Suprapubic skin (tissue), 4 donors: ENCODE measurements at regions not wholly inside any gene's neighbourhood (a gene's known extent, or its start where the extent isn't known, plus 50 kb on each side); places are given as distances from the start of the nearest gene placed in this dataset.

Source experiments
- DNase-seq, 2 donors: peaks; one replicate each; pipeline ENCODE4 v3.0.0-alpha.2; 2019; ENCODE audit warnings: low spot score in 2 of 2
- H3K27ac ChIP-seq: fragments of 200-600 bp; sonication (generic); one replicate; pipeline ENCODE4 v1.5.1; 2019
- H3K27me3 ChIP-seq: fragments of 200-600 bp; sonication (generic); one replicate; pipeline ENCODE4 v1.5.1; 2019
- H3K36me3 ChIP-seq: fragments of 200-600 bp; sonication (generic); one replicate; pipeline ENCODE4 v1.5.1; 2019
- H3K4me1 ChIP-seq: fragments of 200-600 bp; sonication (generic); one replicate; pipeline ENCODE4 v1.5.1; 2019
- H3K4me3 ChIP-seq: fragments of 200-600 bp; sonication (generic); one replicate; pipeline ENCODE4 v1.5.1; 2019; ENCODE audit warnings: mild to moderate bottlenecking
- H3K9me3 ChIP-seq: fragments of 200-600 bp; sonication (generic); one replicate; pipeline ENCODE4 v1.5.1; 2019
- EP300 ChIP-seq: sonication (generic); formaldehyde crosslinking; IDR thresholded peaks from one replicate; pipeline ENCODE4 v1.6.1; 2017; ENCODE audit warnings: antibody characterized with exemption
- POLR2A ChIP-seq, 2 donors: fragments of 450-650 bp; IDR thresholded peaks; one replicate each; pipeline ENCODE4 v1.6.1; 2017; ENCODE audit warnings: antibody characterized with exemption in 2 of 2, mild to moderate bottlenecking in 2 of 2, moderate library complexity in 2 of 2
- POLR2AphosphoS5 ChIP-seq, 3 donors: sonication (generic); formaldehyde crosslinking; IDR thresholded peaks; one replicate each; pipeline ENCODE4 v1.6.1; 2017; ENCODE audit warnings: antibody characterized with exemption in 3 of 3
- WGBS: methylation state at CpG from one replicate; pipeline ENCODE4 v1.1.5; 2018; 5-methylcytosine and 5-hydroxymethylcytosine counted together
- TF ChIP-seq, protein P1 (sequence below), 2 donors: fragments of 200-600 bp in 1 of 2; fragments of 450-650 bp in 1 of 2; sonication (generic) in 1 of 2; IDR thresholded peaks; one replicate each; pipeline ENCODE4 v1.5.1; 2016 to 2019; ENCODE audit warnings: antibody characterized with exemption in 2 of 2, mild to moderate bottlenecking in 1 of 2, moderate library complexity in 1 of 2

DNA sequence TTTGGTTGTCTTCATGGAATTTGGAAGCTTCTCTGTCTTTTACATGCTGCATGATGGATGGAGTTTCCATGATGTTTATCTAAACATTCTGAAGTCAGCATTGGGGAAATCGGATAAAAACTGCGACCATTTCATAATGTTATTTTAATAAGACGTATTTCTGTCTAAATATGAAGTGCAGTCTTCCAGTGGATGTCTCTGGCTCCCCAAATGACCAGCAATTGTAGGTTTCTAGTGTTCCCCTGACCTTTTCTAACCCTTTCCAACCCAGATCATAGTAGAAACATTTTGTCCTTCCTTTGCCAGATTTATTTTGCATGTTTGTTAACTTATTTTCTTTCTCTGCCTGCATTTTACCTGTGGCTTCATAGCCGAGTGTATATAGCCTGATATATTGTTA, 559.3 kb downstream of the ADCYAP1 start:
- Histone ChIP-seq H3K27me3 (no peaks in the 10 kb centered on the region), H3K36me3 (no peaks in the 10 kb centered on the region), H3K4me3 (no peak overlapping the region), H3K4me1 (no peaks in the 10 kb centered on the region), H3K27ac (no peak overlapping the region), H3K9me3 (peaks cover 5% of the 10 kb centered on the region)
- WGBS = 74% methylated on average over 4 of the region's 4 CpGs
- no peak for TF ChIP-seq POLR2AphosphoS5 (IDR thresholded peaks at IDR 0.05)
- no peak for TF ChIP-seq POLR2A (IDR thresholded peaks at IDR 0.05)
- TF ChIP-seq, protein P1, sequence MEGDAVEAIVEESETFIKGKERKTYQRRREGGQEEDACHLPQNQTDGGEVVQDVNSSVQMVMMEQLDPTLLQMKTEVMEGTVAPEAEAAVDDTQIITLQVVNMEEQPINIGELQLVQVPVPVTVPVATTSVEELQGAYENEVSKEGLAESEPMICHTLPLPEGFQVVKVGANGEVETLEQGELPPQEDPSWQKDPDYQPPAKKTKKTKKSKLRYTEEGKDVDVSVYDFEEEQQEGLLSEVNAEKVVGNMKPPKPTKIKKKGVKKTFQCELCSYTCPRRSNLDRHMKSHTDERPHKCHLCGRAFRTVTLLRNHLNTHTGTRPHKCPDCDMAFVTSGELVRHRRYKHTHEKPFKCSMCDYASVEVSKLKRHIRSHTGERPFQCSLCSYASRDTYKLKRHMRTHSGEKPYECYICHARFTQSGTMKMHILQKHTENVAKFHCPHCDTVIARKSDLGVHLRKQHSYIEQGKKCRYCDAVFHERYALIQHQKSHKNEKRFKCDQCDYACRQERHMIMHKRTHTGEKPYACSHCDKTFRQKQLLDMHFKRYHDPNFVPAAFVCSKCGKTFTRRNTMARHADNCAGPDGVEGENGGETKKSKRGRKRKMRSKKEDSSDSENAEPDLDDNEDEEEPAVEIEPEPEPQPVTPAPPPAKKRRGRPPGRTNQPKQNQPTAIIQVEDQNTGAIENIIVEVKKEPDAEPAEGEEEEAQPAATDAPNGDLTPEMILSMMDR (IDR thresholded peaks at IDR 0.05) = no peak
- no peak for TF ChIP-seq EP300
- DNase-seq = no peak

DNA sequence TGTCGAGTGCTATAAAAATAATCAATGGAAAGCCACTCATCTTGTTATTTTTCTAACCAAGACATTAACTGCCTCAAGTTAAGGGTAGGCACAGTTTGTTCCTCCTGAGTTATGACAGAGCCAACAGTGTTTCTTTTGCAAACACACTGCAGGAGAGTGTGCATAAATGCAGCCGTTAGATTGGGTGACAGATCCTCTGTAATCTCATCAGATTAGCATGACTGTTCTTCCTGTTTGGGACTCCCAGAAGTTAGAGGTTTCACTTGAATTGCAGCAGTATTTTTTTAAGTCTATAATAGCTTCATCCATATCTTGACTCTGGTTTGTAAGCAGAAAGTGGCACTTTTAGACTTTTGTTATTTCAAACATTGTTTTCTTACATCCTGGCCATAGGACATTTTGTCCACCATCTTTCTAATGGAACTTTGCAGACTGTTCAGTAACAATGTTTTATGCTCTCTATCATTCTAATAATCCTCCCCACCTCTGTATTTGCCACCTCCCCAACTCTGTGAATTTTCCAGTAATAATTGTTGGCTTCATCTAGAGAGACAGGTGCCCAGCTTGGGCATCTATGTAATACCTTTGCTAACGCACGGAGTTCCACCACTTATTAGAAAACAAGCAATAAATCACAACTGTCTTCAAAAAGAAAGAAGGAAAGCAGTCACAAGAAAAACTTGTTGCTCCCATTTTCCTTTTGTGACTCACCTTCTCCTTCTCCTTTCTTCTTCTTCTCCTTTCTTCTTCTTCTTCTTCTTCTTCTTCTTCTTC, 560.0 kb downstream of the ADCYAP1 start:
- no peak for DNase-seq
- Histone ChIP-seq H3K36me3 (no peaks in the 10 kb centered on the region), H3K4me1 (no peaks in the 10 kb centered on the region), H3K4me3 (no peak overlapping the region), H3K27ac (no peak overlapping the region), H3K27me3 (no peaks in the 10 kb centered on the region), H3K9me3 (peaks cover 3% of the 10 kb centered on the region)
- WGBS = 67% methylated on average over 4 of the region's 4 CpGs
- TF ChIP-seq POLR2AphosphoS5 (IDR thresholded peaks at IDR 0.05) = no peak
- TF ChIP-seq, protein P1 (IDR thresholded peaks at IDR 0.05) = no peak
- TF ChIP-seq POLR2A (IDR thresholded peaks at IDR 0.05) = no peak
- TF ChIP-seq EP300 = no peak

DNA sequence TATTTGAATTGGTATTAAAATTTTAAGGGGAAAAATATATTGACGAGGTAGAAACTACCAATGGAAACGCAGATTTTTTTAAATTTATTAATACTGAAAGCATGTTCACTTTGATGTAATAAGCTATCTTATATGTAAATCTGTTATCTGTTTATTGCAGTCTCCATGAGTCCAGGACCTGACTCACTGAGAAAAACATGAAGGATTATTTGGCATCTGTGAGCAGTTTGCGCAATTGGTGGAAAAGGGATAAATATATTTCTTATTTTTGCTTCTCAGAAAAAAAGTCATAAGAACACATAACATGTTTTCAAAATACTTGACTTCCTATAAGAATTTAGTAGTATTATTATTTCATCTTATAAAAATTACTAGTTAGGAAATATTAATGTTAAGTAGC, 561.4 kb downstream of the ADCYAP1 start:
- WGBS = 90% methylated on average over 3 of the region's 3 CpGs
- Histone ChIP-seq H3K36me3 (no peaks in the 10 kb centered on the region), H3K4me1 (no peaks in the 10 kb centered on the region), H3K27me3 (no peaks in the 10 kb centered on the region), H3K4me3 (no peak overlapping the region), H3K27ac (no peak overlapping the region), H3K9me3 (peaks cover 3% of the 10 kb centered on the region)
- TF ChIP-seq POLR2AphosphoS5 (IDR thresholded peaks at IDR 0.05) = no peak
- TF ChIP-seq POLR2A (IDR thresholded peaks at IDR 0.05) = no peak
- no peak for TF ChIP-seq EP300
- TF ChIP-seq, protein P1 (IDR thresholded peaks at IDR 0.05) = no peak
- DNase-seq = no peak

DNA sequence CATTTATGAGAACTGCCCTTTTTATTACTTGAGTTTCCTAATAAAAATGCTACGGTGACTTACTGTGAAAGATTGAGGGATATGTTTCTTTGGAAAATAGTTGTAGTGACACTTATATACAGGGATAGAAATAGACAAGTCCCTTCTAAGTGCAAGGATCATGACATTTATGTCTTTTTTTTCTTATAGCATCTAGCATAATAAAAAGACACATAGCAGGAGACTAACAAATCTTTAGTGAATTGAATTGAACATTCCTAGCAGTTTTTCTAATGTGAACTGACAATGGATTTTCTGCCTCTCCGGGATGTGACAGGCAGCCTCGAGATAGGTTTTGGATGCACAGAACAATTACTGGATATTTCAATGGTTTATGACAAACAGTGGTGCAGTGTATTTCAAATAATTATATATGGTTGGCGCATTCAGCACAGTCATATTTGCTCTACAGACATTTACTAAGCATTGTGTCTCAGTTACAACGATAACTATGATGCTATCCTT, 562.8 kb downstream of the ADCYAP1 start:
- H3K4me3 ChIP-seq = no peak overlapping the region
- no peak overlapping the region for H3K27ac ChIP-seq
- no peaks in the 10 kb centered on the region for H3K27me3 ChIP-seq
- no peak for TF ChIP-seq POLR2A (IDR thresholded peaks at IDR 0.05)
- TF ChIP-seq, protein P1 (IDR thresholded peaks at IDR 0.05) = no peak
- TF ChIP-seq POLR2AphosphoS5 (IDR thresholded peaks at IDR 0.05) = no peak
- TF ChIP-seq EP300 = no peak
- H3K9me3 ChIP-seq = peaks cover 1% of the 10 kb centered on the region
- no peaks in the 10 kb centered on the region for H3K4me1 ChIP-seq
- no peaks in the 10 kb centered on the region for H3K36me3 ChIP-seq
- DNase-seq = no peak
- 83% methylated on average over 5 of the region's 5 CpGs for WGBS

DNA sequence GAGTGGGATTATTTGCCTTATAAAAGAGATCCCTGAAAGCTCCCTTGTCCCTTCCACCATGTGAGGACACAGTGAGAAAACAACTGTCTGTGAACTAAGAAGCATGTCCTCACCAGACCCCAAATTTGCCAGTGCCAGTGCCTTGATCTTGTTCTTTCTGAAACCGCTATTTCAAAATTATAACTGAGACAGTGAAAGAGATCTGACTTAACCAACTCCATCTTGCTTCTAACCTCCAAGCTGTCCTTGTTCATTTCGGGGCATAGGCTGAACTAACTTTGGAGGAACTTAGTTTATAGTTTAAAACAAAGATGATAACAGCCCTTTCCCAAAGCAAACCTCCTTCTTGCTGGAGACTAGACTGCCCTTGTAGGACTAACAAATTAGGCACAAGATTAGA, 563.9 kb downstream of the ADCYAP1 start:
- H3K4me1 ChIP-seq = no peaks in the 10 kb centered on the region
- no peaks in the 10 kb centered on the region for H3K27me3 ChIP-seq
- H3K36me3 ChIP-seq = no peaks in the 10 kb centered on the region
- no peaks in the 10 kb centered on the region for H3K9me3 ChIP-seq
- no peak for DNase-seq
- WGBS = 87% methylated on average over 2 of the region's 2 CpGs
- H3K4me3 ChIP-seq = no peak overlapping the region
- no peak overlapping the region for H3K27ac ChIP-seq
- TF ChIP-seq EP300 = no peak
- no peak for TF ChIP-seq POLR2A (IDR thresholded peaks at IDR 0.05)
- TF ChIP-seq POLR2AphosphoS5 (IDR thresholded peaks at IDR 0.05) = no peak
- TF ChIP-seq, protein P1 (IDR thresholded peaks at IDR 0.05) = no peak
